Gastroesophageal sphincter (tissue), 4 donors: ENCODE measurements at regions not wholly inside any gene's neighbourhood (a gene's known extent, or its start where the extent isn't known, plus 50 kb on each side); places are given as distances from the start of the nearest gene placed in this dataset.

ENCODE experiments used
- ATAC-seq: fragments of 150-250 bp; one replicate; pipeline ENCODE4 v1.9.1; 2016; ENCODE audit warnings: mild to moderate bottlenecking, moderate library complexity
- H3K27ac ChIP-seq, 4 donors: fragments of 200-600 bp; sonication (generic) in 3 of 4; 1 replicate in 3 of 4; 2 replicates in 1 of 4; pipeline ENCODE4 v1.5.1; 2016 to 2019
- H3K27me3 ChIP-seq: fragments of 200-600 bp; sonication (generic); one replicate; pipeline ENCODE4 v1.5.1; 2019
- H3K36me3 ChIP-seq, 2 donors: fragments of 200-600 bp; sonication (generic); one replicate each; pipeline ENCODE4 v1.5.1; 2019; ENCODE audit warnings: control low read depth in 1 of 2
- H3K4me1 ChIP-seq, 3 donors: fragments of 200-600 bp; sonication (generic); 1 replicate in 2 of 3; 2 replicates in 1 of 3; pipeline ENCODE4 v1.5.1; 2016 to 2019; ENCODE audit warnings: control low read depth in 2 of 3
- H3K4me3 ChIP-seq, 2 donors: fragments of 200-600 bp; sonication (generic); one replicate each; pipeline ENCODE4 v1.5.1; 2019; ENCODE audit warnings: mild to moderate bottlenecking in 1 of 2, moderate library complexity in 1 of 2
- H3K9me3 ChIP-seq, 3 donors: fragments of 200-600 bp; sonication (generic); one replicate each; pipeline ENCODE4 v1.5.1; 2017 to 2019; ENCODE audit warnings: control low read depth in 2 of 3
- EP300 ChIP-seq: sonication (generic); formaldehyde crosslinking; IDR thresholded peaks from one replicate; pipeline ENCODE4 v1.6.1; 2017; ENCODE audit warnings: antibody characterized with exemption, mild to moderate bottlenecking
- POLR2A ChIP-seq, 2 donors: fragments of 450-650 bp; IDR thresholded peaks; one replicate each; pipeline ENCODE4 v1.6.1; 2017; ENCODE audit warnings: antibody characterized with exemption in 2 of 2, mild to moderate bottlenecking in 2 of 2, moderate library complexity in 1 of 2
- POLR2AphosphoS5 ChIP-seq: sonication (generic); formaldehyde crosslinking; IDR thresholded peaks from one replicate; pipeline ENCODE4 v1.6.1; 2017; ENCODE audit warnings: antibody characterized with exemption
- WGBS, 2 donors: methylation state at CpG; one replicate each; pipeline ENCODE4 v1.1.5; 2018; ENCODE audit warnings: low coverage in 1 of 2; 5-methylcytosine and 5-hydroxymethylcytosine counted together
- TF ChIP-seq, protein P1 (sequence below), 4 experiments: fragments of 200-600 bp in 2 of 4; fragments of 450-650 bp in 2 of 4; sonication (generic) in 1 of 4; IDR thresholded peaks; one replicate each; pipeline ENCODE4 v1.5.1; 2017 to 2019; ENCODE audit warnings: antibody characterized with exemption in 4 of 4, mild to moderate bottlenecking in 2 of 4, moderate library complexity in 2 of 4

DNA sequence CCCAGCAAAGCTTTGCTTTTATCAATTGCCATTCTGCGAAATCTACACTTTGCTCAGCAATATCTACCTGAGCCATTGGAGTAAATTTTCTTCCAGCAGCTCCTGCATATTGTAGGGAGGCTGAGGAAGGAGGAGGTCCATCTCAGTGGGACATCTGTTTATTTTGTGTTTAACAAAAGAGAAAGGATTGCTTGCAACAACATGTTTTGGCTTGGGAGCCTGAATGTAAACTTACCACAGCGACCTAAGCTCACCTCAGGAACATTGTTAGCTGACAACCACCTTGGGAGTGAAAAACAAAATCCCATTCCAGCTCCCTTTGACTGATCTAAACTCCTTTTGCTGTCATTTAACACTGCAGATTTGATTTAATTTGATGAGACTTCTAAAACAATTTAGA is 356.1 kb downstream of the SS18 start:
- Histone ChIP-seq H3K4me1 (no peaks in the 10 kb centered on the region), H3K9me3 (peaks cover 0 to 10% (median 0%) of the 10 kb centered on the region in 3 donors), H3K27ac (no peak overlapping the region), H3K36me3 (no peaks in the 10 kb centered on the region), H3K27me3 (peaks cover 17% of the 10 kb centered on the region), H3K4me3 (no peak overlapping the region)
- TF ChIP-seq EP300 (no peak), POLR2AphosphoS5 (no peak)
- no peak for ATAC-seq
- WGBS, 2 donors: 58 to 66% methylated on average over 2 of the region's 2 CpGs

GRCh38 chr18:25732862-25733261 is 357.6 kb downstream of the SS18 start:
- Histone ChIP-seq H3K36me3 (no peaks in the 10 kb centered on the region), H3K9me3 (peaks cover 0 to 10% (median 0%) of the 10 kb centered on the region in 3 donors), H3K4me1 (no peaks in the 10 kb centered on the region), H3K27ac (no peak overlapping the region), H3K4me3 (no peak overlapping the region), H3K27me3 (peaks cover 20% of the 10 kb centered on the region)
- 33 to 71% methylated on average over 1 to 2 of the region's 2 CpGs for WGBS, 2 donors
- TF ChIP-seq, protein P1, sequence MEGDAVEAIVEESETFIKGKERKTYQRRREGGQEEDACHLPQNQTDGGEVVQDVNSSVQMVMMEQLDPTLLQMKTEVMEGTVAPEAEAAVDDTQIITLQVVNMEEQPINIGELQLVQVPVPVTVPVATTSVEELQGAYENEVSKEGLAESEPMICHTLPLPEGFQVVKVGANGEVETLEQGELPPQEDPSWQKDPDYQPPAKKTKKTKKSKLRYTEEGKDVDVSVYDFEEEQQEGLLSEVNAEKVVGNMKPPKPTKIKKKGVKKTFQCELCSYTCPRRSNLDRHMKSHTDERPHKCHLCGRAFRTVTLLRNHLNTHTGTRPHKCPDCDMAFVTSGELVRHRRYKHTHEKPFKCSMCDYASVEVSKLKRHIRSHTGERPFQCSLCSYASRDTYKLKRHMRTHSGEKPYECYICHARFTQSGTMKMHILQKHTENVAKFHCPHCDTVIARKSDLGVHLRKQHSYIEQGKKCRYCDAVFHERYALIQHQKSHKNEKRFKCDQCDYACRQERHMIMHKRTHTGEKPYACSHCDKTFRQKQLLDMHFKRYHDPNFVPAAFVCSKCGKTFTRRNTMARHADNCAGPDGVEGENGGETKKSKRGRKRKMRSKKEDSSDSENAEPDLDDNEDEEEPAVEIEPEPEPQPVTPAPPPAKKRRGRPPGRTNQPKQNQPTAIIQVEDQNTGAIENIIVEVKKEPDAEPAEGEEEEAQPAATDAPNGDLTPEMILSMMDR (IDR thresholded peaks at IDR 0.05): no peak
- TF ChIP-seq EP300: no peak
- TF ChIP-seq POLR2AphosphoS5: no peak
- TF ChIP-seq POLR2A (IDR thresholded peaks at IDR 0.05): no peak
- no peak for ATAC-seq

- Histone ChIP-seq H3K36me3 (no peaks in the 10 kb centered on the region), H3K9me3 (peaks cover 0 to 10% (median 0%) of the 10 kb centered on the region in 3 donors), H3K27ac (no peak overlapping the region), H3K4me1 (no peaks in the 10 kb centered on the region), H3K4me3 (no peak overlapping the region), H3K27me3 (peaks cover 15% of the 10 kb centered on the region)
- 92 to 100% methylated on average over 1 of the region's 1 CpG for WGBS, 2 donors
- TF ChIP-seq POLR2AphosphoS5: no peak
- no peak for TF ChIP-seq EP300
- TF ChIP-seq POLR2A (IDR thresholded peaks at IDR 0.05): no peak
- TF ChIP-seq, protein P1 (IDR thresholded peaks at IDR 0.05): no peak
- no peak for ATAC-seq
Measured at GRCh38 chr18:25729072-25729471, 361.3 kb downstream of the SS18 start.

- TF ChIP-seq POLR2A (IDR thresholded peaks at IDR 0.05): no peak
- Histone ChIP-seq H3K27ac (no peak overlapping the region), H3K36me3 (no peaks in the 10 kb centered on the region), H3K4me1 (no peaks in the 10 kb centered on the region), H3K27me3 (peaks cover 15% of the 10 kb centered on the region), H3K9me3 (peaks cover 0 to 22% (median 0%) of the 10 kb centered on the region in 3 donors), H3K4me3 (no peak overlapping the region)
- WGBS, 2 donors: 40 to 51% methylated on average over 3 to 4 of the region's 5 CpGs
- no peak for ATAC-seq
Measured at GRCh38 chr18:25727281-25727985, 363.0 kb downstream of the SS18 start.

GRCh38 chr18:25726298-25726697 is 364.1 kb downstream of the SS18 start:
- H3K27me3 ChIP-seq: peaks cover 15% of the 10 kb centered on the region
- TF ChIP-seq, protein P1 (IDR thresholded peaks at IDR 0.05): no peak
- TF ChIP-seq POLR2AphosphoS5 (no peak), POLR2A (IDR thresholded peaks at IDR 0.05) (no peak), EP300 (no peak)
- no peak overlapping the region for H3K27ac ChIP-seq
- no peaks in the 10 kb centered on the region for H3K4me1 ChIP-seq
- no peak overlapping the region for H3K4me3 ChIP-seq
- no peak for ATAC-seq
- WGBS, 2 donors: 58 to 75% methylated on average over 2 to 5 of the region's 11 CpGs
- H3K9me3 ChIP-seq: peaks cover 0 to 23% (median 0%) of the 10 kb centered on the region in 3 donors
- H3K36me3 ChIP-seq: no peaks in the 10 kb centered on the region

DNA sequence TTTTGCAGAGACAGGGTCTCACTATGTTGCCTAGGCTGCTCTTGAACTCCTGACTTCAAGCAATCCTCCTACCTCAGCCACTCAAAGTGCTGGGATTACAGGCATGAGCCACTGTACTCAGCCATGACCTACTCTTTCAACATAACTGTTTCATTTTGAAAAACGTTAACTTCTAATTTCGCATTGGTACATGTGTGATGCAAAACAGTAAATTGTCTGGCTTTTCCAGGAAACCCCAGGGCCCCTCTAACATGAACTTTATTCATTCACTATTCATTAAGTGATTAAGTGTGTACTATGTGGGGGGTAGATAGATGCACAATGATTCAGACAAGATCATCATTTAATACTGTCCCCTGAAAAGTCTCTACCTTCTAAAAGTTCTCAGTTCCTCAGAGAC is 364.9 kb downstream of the SS18 start:
- ATAC-seq: no peak
- TF ChIP-seq, protein P1 (IDR thresholded peaks at IDR 0.05): no peak
- TF ChIP-seq POLR2AphosphoS5 (no peak), EP300 (no peak), POLR2A (IDR thresholded peaks at IDR 0.05) (no peak)
- 61 to 65% methylated on average over 2 of the region's 2 CpGs for WGBS, 2 donors
- no peak overlapping the region for H3K4me3 ChIP-seq
- peaks cover 0 to 18% (median 0%) of the 10 kb centered on the region in 3 donors for H3K9me3 ChIP-seq
- H3K27me3 ChIP-seq: peaks cover 9% of the 10 kb centered on the region
- no peaks in the 10 kb centered on the region for H3K36me3 ChIP-seq
- H3K4me1 ChIP-seq: no peaks in the 10 kb centered on the region
- H3K27ac ChIP-seq: no peak overlapping the region
